GM18868 (cell line): ENCODE measurements at regions not wholly inside any gene's neighbourhood (a gene's known extent, or its start where the extent isn't known, plus 50 kb on each side); places are given as distances from the start of the nearest gene placed in this dataset.
"Not testable (repeated sequence)": the region's sequence is repeated elsewhere in the genome, so short reads cannot be mapped to it uniquely, and the experiment has no call there.

ENCODE experiments used
- ATAC-seq: cut with Tn5 transposase; IDR thresholded peaks from one replicate; pipeline ENCODE4 v1.9.1; 2021; ENCODE audit warnings: mild to moderate bottlenecking, moderate library complexity; ENCODE audit not compliant: unreplicated experiment

DNA sequence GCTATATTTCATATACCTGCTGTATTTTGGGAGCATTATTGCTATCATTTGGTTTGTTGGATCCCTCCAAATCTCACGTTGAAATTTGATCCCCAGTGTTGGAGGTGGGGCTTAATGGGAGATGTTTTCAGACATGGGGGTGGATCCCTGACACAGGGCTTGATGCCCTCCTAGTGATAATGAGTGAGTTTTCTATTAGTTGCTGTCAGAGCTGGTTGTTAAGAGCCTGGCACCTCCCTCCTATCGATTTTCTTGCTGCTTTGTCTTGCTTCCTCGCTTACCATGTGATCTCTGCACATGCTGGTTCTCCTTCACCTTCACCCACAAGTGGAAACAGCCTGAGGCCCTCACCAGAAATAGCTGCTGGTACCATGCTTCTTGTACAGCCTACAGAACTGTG, 259.9 kb upstream of the STARD13 start:
- ATAC-seq: no peak

DNA sequence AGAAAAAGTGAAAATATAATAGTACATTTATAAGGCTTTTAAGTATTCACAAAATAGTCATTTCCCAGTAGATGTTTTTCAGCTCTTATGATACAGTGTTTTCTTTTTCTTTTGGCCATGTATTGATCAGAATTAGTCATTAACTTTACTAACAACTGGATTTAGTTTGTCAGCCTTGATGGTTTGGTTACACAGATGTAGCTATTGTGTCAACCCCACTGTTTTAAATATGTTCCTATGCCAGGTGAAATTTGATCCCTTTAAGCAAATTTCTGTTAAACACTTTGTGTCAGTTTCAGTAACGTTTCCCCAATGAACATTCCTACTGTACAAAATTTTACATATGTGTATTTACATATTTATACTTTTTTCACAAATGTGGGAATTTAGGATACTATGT, 261.5 kb upstream of the STARD13 start:
- ATAC-seq: no peak

DNA sequence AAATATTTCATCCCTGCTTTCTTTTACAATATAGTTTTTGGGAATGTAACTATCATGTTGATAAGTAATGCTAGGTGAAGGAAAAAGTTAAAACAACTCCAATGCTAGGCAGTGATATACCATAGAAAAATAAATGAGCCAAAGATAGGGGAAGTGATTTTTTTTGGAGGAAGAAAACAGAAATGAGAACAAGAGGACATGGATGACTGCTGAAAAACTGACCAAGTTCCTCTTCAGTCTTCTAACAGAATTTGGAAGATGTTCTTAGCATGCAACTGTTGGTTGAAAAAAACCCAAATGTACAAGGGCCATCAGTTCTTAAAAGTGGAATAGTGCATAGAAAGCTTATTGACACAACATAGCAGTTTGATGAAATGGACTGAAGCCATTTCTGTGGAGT, 262.5 kb upstream of the STARD13 start:
- ATAC-seq: peak; percentile 49

DNA sequence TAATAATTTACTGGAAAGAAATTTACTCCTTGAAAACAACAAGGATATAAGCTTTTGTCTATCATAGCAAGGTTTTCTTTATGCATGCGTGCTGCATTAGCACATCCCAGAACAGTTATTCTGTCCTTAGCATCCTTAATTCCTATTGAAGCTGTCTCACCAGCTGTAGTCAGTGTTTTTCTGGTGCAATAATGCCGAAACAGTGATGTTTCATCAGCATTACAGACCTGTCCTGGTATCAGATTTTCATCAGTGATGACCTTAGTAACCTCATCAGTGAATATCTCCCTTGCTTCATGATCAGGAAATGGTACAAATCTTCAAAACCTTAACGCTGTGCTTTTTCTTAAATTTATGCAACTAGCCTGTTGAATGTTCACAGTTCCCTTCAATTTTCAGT, 264.7 kb upstream of the STARD13 start:
- no peak for ATAC-seq

DNA sequence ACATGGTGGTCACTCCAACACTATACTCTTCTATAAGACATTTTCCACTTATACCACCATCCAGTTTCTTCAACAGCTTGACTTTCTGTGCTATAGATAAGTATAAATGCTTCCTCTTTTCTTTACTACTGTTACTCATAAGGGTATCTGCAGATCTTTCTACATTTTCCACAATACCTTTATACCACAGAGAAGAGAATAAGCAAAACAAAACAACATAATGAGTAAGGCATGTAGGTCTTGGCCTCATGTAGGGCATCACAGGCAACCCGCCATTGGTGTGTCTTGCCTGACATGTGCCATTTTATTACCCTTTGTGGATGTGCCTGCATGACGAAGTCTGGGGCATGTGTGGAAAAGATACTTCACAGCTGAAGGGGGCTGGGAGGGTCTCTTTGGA, 265.3 kb upstream of the STARD13 start:
- peak; percentile 56 for ATAC-seq

DNA sequence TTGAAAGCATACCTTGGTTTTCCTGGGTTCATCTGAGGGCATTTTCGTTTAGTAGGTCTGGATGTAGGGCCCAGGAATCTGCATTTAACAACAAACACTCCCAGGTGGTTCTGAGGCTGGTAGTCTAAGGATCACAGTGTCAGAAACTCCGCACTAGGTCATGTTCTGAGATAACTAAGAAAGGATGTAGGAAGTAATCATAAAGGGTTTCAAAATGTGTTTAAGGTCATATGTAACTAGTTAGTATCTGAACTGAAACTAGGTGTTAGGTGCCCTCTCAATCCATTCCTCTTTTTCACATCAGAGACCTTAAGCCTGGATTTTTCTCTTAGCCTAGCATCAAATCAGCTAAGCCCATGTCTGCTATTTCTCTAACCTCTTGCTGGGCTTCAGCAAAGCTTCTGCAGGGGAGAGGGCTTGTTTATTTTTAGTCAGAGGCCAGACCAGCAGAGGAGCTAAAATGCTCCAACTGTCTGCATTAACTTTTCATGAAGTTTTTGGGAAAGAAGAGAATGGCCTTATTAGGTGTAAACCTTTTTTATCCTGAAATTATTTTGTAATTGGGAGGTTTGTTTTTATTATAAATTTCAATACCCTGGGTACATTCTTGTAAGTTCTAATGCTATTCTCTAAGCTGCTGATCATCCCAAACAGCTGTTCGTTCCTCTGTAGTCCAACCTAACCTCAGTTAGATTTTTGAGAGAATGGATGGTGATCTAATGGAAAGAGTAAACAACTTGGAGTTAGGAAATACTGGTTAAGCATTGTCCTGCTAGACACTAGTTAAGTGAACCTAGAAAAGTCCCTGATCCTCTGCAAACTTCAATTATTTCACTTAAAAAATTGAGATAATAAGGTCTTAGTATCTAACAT, 262.8 kb upstream of the RFC3 start:
- peak; percentile 77 for ATAC-seq

- ATAC-seq: no peak
Observed at GRCh38 chr13:33556828-33557227, 261.1 kb upstream of the RFC3 start.

DNA sequence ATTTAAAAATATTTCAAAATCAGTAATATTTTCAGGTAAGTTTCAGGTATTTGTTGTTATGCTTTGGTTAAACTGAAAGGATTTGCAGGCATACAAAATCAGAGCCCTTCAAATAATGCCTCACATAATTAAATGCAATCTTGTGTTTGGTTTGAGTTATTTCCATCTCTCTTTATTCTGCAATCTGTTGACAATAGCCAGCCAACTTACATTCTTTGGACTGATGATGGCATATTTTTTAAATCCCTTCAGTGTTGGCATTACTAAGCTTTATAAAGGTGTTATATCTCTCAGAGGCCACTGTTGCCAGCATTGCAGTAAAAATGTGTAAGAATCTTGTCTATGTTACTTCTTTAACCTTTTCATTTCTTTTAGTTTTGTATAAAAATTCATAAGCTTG, 257.2 kb upstream of the RFC3 start:
- no peak for ATAC-seq

DNA sequence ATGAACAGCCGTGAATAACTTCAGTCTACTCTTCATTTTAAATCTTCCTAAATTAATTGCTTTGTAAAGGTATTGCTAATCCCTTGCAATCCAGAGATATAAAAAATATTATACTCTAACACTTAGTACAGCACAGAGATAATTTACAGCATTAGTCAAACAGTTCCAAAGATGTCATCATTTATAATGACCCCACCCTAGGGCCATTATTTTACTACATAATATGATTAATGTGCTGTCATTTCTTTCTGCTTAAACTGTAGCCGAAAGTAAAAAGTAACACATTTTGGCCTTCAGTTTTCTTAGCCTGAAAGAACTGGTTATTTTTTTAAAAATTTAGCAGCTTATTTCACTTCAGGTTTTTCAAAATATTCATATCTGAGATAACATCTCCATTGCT, 256.3 kb upstream of the RFC3 start:
- ATAC-seq: no peak

DNA sequence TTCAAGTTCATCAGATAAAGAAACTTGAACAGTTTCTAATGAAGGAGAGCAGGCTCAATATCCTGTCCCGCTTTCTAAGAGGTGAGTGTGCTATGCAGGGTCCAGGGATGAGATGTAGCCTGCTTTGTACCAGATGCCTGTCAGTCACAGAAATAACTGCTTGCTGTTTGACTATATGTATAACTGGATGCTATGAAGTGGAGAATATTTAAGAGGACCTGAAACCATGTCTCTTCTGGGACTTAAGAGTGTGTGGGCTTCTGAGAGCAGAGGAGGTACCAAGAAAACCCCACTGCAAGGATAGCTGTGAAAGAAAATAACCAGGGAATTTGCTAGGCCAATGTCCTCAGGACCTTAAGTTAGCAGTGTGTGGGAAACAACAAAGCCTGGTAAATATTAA, 246.3 kb upstream of the RFC3 start:
- peak; percentile 93 for ATAC-seq

DNA sequence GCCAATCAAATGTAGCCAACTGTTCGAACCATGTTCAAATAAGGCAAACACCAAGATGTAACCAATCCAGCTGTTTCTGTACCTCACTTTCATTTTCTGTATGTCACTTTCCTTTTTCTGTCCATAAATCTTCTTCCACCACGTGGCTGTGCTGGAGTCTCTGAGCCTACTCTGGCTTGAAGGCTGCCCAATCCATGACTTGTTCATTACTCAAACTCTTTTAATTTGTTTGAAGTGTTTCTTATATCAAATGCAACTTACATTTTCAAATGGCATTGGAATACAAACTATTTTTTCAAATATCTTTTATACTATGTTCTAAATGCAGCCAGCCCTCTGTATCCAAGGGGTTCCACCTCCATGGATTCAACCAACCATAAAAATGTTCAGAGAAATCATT, 245.6 kb upstream of the RFC3 start:
- ATAC-seq: not testable (repeated sequence)

- no peak for ATAC-seq
Observed at GRCh38 chr13:33575378-33575777, 242.6 kb upstream of the RFC3 start.

GRCh38 chr13:33577007-33577406, 240.9 kb upstream of the RFC3 start:
- ATAC-seq: no peak

DNA sequence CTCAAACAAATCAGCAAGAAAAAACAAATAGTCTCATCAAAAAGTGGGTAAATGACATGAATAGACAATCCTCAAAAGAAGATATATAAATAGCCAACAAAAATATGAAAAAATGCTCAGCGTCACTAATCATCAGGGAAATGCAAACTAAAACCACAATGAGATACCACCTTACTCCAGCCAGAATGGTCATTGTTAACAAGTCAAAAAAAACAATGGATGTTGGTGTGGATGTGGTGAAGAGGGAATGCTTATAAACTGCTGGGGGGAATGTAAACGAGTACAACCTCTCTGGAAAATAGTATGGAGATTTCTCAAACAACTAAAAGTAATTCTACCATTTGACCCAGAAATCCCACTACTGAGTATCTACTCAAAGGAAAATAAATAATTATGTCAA, 239.2 kb upstream of the RFC3 start:
- ATAC-seq: no peak

- ATAC-seq: no peak
Observed at GRCh38 chr13:33582121-33582520, 235.8 kb upstream of the RFC3 start.

- no peak for ATAC-seq
Observed at GRCh38 chr13:33583398-33583797, 234.6 kb upstream of the RFC3 start.

GRCh38 chr13:33590936-33591335, 227.0 kb upstream of the RFC3 start:
- ATAC-seq: no peak

DNA sequence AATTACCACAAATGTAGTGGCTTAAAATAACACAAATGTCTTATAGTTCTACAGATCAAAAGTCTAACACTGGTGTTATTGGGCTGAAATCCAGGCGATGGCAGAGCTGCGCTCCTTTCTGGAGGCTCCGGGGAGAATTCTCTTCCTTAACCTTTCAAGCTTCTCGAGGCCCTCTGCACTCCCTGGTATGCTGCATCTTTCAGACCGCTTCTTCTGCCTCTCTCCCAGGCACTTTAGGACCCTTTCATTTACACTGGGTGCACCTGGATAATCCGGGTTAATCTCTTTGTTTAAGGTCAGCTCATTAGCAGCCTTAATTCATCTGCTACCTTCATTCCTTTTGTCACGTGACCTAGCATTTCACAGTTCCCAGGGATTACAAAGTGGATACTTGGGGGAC, 211.3 kb upstream of the RFC3 start:
- ATAC-seq: no peak

- no peak for ATAC-seq
Observed at GRCh38 chr13:33610438-33611120, 207.4 kb upstream of the RFC3 start.

DNA sequence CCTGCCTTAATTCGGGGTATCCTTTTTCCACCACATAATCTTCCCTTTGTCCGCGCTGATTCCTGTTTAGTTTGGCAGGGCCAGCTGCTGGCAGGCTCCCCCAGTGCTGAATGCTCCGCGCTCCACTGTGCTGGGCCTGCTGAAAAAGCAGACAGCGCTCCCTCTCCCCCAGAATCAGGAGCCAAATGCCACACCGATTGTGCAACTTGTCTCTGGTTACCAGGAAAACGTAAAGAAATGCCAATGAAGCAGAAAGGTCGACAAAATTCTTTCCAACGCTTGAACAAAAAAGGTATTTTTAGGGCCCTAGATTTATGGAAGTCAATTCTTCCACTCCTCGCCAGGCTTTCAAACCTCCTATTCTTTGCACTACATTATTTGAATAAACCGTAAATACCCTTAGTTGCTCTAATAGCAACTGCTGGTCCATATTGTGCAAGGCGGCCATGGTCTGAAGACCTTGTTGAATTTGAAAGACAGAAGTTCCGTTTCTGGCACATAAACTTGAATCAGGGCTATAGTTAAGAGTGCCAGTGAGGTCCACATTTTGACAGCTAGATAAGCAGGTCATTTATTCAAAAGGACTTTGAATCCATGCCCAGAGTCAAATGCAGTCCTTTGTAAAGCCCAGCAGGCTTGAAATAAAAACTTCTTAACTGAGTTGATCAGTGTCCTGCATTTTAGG, 206.7 kb upstream of the RFC3 start:
- no peak for ATAC-seq

GRCh38 chr13:33612641-33613638, 205.0 kb upstream of the RFC3 start:
- ATAC-seq: peak; percentile 60
